Activated T-helper 9 cell treated with anti-CD3 and anti-CD28 coated beads, Interleukin-2, amount 50 U/mL, for 16 hours (primary cell): ENCODE measurements at regions not wholly inside any gene's neighbourhood (a gene's known extent, or its start where the extent isn't known, plus 50 kb on each side); places are given as distances from the start of the nearest gene placed in this dataset.

Experiments used
- DNase-seq: peaks from one replicate; pipeline ENCODE4 v3.0.0-alpha.2; 2020; ENCODE audit warnings: low read depth

- no peak for DNase-seq
These were observed 190.4 kb upstream of the DIO3 start for GRCh38 chr14:101370593-101371569.

DNA sequence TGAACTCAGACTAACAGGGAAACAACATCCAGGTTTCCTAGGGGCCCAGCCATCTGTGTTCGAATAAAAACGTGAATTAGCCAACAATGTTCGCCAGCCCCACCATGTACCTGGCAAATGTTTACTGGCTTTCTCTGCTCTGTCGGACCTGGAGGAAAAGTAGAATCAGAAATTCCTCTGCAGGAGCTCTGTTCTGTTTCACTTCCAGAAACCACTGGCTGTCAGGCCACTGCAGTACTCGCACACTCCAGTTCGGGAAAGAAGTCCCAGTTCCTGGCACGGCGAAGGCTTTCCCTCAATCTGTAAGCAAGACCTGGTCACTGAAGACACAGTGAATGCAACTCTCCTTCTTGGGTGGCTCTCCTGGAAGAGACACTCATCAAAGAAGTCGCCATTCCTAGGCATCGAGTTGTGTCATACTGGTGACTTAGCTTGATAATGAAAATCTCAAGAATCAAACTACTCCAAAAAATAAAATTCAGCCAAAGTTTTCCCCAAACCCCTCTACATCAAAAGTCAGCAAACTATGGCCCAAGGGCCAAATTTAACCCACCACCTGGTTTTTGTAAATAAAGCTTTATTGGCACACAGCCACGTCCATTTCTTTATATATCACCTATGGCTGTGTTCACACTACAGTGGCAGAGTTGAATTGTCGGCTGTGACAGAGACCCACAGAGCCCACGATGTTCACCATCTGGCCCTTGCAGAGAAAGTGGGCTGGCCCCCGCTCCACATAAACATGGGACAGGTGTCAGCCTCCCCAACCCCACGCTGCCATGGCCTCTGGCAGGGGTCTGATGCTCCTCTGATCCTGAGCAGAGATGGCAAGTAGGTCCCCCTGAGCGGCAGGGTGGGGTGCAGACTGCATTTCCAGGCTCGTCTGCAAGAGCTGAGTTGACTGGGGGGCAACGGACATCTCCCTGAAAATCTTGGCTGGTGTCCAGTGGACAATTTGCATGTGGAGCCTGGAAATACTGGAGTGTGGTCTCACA is 189.2 kb upstream of the DIO3 start:
- DNase-seq = no peak

- DNase-seq = no peak
These were observed 188.2 kb upstream of the DIO3 start for GRCh38 chr14:101372894-101373620.

GRCh38 chr14:101373690-101374295 is 187.5 kb upstream of the DIO3 start:
- DNase-seq = no peak

DNA sequence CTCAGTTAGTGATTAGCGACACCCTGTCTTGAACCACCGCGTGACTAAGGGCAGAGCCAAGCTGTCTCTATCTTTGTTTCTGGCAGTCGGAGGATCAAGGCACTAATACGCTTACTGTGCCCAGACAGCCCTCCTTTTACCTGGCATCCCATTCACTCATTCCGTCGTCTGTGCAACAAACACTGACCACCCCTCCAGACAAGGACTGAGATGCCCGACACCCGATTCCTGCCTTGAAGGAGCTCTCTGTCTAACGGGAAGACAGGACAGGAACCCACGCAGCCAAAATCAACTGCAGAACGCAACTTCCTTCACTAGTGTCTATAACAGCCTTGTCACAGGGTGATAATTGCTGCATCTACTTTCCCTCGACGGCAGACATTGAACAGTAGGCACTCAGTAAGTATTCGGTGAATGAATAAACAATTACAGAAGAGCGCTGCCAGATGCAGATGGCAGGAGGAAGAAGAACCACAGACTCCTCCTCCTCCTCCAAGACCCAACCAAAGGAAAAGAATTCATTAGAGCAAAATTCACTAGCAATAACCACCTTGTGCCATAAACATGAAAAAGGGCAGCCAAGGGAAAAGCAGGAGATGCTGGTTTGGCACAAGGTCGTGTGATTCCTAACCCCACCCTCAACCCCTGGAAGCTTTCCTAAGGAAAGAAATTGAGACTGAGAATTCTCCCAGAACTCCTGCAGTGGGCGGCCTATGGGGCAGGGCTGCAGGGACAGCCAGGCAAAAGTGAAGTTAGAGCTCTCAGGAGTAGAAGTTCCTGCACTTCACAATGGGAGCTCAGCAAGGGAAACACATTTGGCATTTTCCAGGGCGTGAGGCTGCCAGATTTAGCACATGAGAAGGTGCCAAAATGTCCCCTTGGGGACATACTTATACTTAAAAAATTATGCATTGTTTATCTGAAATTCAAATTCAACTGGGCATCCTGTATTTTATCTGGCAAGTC is 186.6 kb upstream of the DIO3 start:
- no peak for DNase-seq

DNA sequence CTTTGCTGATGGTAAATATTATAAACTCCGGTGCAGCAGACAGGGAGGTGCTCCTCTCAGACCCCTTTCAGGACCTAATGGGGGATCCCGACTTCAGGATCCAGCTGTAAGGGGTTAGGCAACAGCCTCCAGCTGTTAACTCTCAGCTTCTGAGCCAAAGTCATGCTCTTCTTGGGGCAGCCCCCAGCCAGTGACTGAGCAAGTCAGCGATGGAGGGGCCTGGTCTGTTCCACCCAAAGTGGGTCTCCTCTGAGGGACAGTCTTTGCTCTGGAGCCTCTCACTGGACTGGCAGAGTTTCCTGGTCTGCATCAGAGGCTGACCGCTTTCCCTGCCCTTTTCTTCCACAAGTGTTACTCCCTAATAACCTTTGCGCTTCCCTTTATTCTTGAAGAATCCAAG is 184.2 kb upstream of the DIO3 start:
- no peak for DNase-seq

DNA sequence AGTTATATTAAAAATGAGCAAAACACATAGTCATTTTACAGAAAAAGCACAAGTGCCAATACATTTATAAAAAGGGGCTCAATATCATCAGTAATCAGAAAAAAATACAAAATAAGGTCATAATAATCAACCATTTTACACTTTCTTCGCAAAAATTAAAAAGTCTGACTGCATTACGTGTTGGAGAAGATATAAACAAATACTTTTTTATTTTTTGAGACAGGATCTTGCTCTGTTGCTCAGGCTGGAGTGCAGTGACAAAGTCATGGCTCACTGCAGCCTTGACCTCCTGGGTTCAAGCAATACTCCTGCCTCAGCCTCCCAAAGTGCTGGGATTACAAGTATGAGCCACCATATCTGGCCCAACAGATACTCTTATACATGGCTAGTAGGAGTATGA is 181.5 kb upstream of the DIO3 start:
- no peak for DNase-seq

- DNase-seq = no peak
These were observed 180.8 kb upstream of the DIO3 start for GRCh38 chr14:101380512-101380911.

DNA sequence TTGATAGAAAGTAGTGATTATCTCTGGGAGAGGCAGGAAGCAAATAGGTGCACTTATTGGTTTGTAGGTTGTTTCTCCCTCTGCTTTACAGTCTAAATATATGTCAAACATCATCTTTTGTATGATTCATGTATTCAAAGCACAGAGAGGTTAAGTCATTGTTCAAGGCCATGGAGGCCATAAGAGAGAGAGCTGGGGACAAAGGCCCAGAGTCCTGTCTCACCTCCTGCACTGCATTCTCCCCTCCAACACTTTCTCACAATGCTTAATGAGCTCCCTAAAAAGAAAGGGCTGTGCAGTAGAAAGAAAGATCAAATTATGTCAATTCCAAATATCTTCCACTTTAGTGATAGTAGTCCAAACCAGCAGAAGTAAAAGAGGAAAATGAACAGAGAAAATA is 180.4 kb upstream of the DIO3 start:
- no peak for DNase-seq

DNA sequence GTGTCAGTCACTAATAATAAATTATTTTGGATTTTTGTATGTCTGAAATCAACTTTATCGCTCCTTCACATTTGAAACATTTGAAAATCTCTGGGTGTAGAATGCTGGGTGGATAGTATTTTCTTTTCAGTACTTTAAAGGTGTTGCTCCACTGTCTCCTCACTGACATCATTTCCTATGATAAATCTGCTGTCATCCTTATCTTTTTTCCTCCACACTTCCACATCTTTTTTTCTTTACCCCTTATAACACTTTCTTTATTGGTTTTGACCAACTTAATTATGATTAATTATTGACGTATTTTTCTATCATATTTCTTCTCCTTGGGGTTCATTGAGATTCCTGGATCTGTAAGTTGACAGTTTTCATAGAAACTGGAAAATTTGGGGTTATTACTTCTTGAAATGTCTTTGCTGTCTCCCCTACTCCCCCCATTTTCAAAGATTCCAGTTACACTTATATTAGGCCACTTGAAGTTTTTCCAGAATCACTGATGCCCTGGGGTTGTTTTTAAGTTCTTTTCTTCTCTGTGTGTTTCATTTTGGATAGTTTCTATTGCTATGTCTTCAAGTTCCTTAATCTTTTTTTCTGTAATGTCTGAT is 177.5 kb upstream of the DIO3 start:
- no peak for DNase-seq

DNA sequence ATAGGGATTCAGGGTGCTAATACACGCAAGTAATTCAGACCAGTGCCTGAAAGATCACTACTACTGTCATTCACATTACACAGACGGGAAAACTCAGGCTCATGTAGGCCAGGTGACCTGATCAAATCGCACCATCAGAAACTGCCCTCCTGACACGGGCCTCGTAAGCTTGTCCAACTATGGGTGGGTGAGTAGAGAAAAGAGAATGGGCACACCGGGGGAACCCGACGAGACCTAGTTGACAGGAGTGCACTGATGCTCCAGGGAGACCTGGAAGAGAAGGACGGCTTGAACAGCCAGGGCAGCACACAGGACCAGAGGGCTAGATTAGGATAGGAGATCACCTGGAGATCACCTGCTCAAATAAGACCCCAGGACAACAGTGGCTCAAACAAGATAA is 166.9 kb upstream of the DIO3 start:
- no peak for DNase-seq

DNA sequence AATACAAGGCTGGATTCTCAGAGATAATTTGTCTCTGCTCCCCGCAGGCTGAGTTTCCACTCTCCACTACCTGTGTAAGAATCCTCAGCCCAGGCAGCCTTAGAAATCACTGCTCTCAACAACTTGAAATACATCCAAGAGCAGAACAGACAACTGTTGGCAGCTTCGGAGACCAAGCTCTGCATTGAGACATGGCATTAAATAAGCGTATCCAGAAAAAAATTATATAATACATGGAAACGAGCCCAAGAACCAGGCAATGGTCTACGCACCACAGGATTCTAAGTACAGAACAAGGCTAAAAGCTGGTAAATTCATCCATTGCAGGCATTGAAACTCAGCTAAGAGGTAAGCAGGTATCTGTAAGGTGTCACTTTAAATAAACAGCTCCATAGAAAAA is 165.5 kb upstream of the DIO3 start:
- no peak for DNase-seq

- no peak for DNase-seq
These were observed 164.1 kb upstream of the DIO3 start for GRCh38 chr14:101397206-101397605.

GRCh38 chr14:101398011-101398410 is 163.3 kb upstream of the DIO3 start:
- DNase-seq = no peak

DNA sequence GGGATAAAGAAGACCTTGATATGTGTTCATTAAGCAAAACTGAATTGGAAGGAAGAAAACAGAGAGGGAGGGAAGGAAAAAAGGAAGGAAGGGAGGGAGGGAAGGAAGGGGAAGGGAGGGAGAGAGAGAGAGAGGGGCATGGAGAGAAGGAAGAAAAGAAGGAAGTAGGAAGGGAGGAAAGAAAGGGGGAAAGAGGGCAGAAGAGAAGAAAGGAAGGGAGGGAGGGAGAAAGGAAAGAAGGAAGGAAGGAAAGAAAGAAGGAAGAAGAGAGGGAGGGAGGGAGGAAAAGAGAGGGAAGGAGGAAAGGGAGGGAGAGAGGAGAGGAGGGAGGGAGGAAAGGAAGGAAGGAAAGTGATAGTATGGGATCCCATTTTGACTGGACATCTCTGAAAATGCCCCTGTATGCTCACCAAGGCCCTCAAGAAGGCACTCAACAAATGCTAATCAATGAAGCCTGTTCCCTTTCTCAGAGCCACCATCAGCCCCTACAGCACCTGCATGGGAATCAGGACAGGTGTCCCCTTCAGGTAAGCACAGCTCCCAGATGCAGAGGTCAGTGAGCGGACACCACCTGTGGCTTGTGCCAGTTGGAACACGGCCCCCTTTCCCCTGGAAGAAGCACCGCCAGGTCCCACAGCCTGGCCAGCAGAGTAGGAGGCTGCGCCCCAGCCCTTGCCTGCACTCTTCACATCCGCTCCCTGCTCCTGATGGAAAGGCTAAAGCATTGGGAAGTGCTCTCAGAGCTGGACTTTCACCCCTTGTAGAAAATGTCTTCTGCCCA is 161.4 kb upstream of the DIO3 start:
- DNase-seq = no peak

GRCh38 chr14:101400830-101401229 is 160.5 kb upstream of the DIO3 start:
- DNase-seq = no peak

GRCh38 chr14:101402936-101403660 is 158.2 kb upstream of the DIO3 start:
- DNase-seq = no peak

- no peak for DNase-seq
These were observed 156.7 kb upstream of the DIO3 start for GRCh38 chr14:101404426-101405170.
